Activated T-cell treated with anti-CD3 and anti-CD28 coated beads, Interleukin-2, amount 50 U/mL, for 24 hours (primary cell): ENCODE measurements at regions not wholly inside any gene's neighbourhood (a gene's known extent, or its start where the extent isn't known, plus 50 kb on each side); places are given as distances from the start of the nearest gene placed in this dataset.
A peak's percentile ranks its signal among the peaks of the same experiment; 100 is the strongest.

Experiments
- DNase-seq: peaks from one replicate; pipeline ENCODE4 v3.0.0-alpha.2; 2020
- H3K27ac Mint-ChIP-seq: 2 replicates; pipeline ENCODE4 v1.8.0; 2020; ENCODE audit warnings: mild to moderate bottlenecking, mixed read lengths
- H3K27me3 Mint-ChIP-seq: 2 replicates; pipeline ENCODE4 v1.8.0; 2020; ENCODE audit warnings: mixed read lengths
- H3K36me3 Mint-ChIP-seq: 2 replicates; pipeline ENCODE4 v1.8.0; 2020; ENCODE audit warnings: low read depth, mixed read lengths
- H3K4me1 Mint-ChIP-seq: 2 replicates; pipeline ENCODE4 v1.8.0; 2020; ENCODE audit warnings: low read depth, mixed read lengths
- H3K4me3 Mint-ChIP-seq: 2 replicates; pipeline ENCODE4 v1.8.0; 2020; ENCODE audit warnings: mild to moderate bottlenecking, moderate library complexity, mixed read lengths
- H3K9me3 Mint-ChIP-seq: 2 replicates; pipeline ENCODE4 v1.8.0; 2020; ENCODE audit warnings: mixed read lengths

DNA sequence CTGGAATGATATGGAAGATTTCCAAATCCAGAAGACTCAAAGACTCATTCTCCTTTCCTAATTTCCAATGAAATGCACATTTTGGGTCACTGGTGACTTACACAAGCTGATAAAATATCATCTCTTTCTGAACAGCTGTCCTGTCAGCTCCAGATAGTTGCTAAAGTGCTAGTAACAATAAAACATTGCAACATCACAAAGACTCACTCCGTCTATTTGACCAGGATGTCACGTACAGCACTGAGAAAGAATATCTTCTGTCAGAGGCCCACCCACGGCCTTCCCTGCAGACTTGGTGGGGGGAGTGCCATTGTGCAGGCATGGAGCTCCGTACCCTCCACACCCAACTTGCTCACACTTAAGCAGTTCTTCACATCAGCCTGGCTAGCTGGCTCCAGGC, 78.9 kb upstream of the EGR2 start:
- Mint-ChIP-seq H3K4me3 (no peak overlapping the region), H3K27me3 (peaks cover 18% of the 10 kb centered on the region), H3K4me1 (no peaks in the 10 kb centered on the region), H3K9me3 (no peaks in the 10 kb centered on the region), H3K36me3 (no peaks in the 10 kb centered on the region), H3K27ac (no peak overlapping the region)
- no peak for DNase-seq

DNA sequence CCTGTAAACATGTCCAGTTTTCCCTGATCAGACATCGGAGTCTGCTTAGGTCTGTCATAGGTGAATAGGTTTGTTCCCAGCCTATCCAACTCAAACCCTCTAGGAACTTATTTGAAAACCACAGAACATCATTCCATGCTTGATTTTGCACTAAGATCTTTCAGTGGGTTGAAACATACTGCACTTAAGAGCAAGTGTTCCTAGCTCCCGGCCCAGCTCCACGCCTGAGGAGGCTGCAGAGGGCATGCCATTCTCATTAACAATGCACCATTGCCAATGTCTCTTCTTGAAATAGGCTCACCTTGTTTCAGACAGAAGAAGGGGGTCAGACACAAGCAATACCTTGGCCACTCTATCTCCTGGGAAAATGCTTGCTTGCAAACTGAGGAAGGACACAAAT, 78.0 kb upstream of the EGR2 start:
- peaks cover 15% of the 10 kb centered on the region for H3K27me3 Mint-ChIP-seq

DNA sequence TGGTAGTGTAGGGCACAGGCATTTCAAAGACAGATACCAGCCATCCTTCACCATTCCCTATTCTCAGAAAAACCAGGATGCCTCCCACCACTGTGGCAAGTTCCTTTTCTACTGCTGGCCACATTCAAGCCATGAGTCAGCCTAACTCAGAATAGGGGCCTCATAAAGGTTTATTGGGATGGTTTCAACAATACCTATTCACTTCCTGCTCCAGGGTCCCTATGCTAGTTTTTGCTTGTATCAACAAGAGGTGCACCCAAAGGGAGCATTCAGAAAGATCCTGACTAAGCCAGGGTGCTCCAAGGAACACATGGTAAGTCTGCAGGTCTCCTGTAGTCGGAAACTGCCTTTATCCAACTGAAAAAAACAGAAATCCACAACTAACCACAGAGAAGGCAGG, 76.9 kb upstream of the EGR2 start:
- peaks cover 25% of the 10 kb centered on the region for H3K27me3 Mint-ChIP-seq
- no peak overlapping the region for H3K27ac Mint-ChIP-seq
- no peak for DNase-seq
- H3K4me1 Mint-ChIP-seq, result no peaks in the 10 kb centered on the region
- H3K4me3 Mint-ChIP-seq, result no peak overlapping the region
- no peaks in the 10 kb centered on the region for H3K36me3 Mint-ChIP-seq
- no peaks in the 10 kb centered on the region for H3K9me3 Mint-ChIP-seq

More for the DNA sequence above, 78.0 kb upstream of the EGR2 start:
- Mint-ChIP-seq H3K27ac (no peak overlapping the region), H3K4me3 (no peak overlapping the region), H3K9me3 (no peaks in the 10 kb centered on the region), H3K4me1 (no peaks in the 10 kb centered on the region), H3K36me3 (no peaks in the 10 kb centered on the region)
- no peak for DNase-seq

DNA sequence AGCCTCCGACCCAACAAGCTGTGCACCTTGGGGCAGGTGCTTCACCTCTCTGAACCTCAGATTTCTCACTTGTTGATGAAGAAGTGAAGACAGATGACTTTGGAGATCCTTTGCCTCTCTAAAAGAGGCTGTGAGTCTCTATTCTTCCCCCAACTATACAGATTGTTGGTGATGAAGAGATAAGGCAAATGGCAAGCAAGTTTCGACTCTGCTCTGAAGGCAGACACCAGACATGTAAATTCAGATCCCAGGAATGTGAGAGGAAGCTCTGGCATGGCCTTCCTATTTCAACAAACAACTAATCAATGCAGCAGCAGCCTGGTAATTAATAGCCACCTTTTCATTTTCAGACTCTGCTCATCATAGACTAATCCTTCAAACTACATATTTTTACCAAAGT, 74.2 kb upstream of the EGR2 start:
- Mint-ChIP-seq H3K4me3 (no peak overlapping the region), H3K27me3 (peaks cover 41% of the 10 kb centered on the region), H3K36me3 (no peaks in the 10 kb centered on the region), H3K9me3 (no peaks in the 10 kb centered on the region), H3K27ac (no peak overlapping the region), H3K4me1 (no peaks in the 10 kb centered on the region)
- DNase-seq, result no peak

DNA sequence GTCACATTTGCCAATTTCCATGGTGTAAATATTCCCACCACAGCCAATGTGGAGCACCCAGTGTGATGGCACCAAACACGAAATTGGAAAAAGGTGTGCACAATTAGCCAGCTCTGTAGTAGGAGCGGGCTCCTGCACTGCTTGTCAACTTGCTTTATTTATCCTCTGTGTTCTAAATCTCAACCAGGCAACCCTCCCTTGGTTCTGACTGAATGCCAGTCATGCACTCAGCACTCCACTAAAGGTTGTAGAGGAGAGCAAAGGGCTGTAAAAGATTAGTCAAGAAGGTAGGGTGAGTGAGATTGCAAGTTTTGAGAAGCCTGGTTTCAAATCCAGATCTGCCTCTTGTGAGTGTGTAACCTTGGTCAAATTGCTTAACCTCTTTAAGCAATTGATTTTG, 71.5 kb upstream of the EGR2 start:
- no peaks in the 10 kb centered on the region for H3K36me3 Mint-ChIP-seq
- H3K4me1 Mint-ChIP-seq, result no peaks in the 10 kb centered on the region
- H3K27ac Mint-ChIP-seq, result no peak overlapping the region
- DNase-seq, result no peak
- H3K27me3 Mint-ChIP-seq, result peaks cover 62% of the 10 kb centered on the region
- H3K9me3 Mint-ChIP-seq, result no peaks in the 10 kb centered on the region
- H3K4me3 Mint-ChIP-seq, result no peak overlapping the region

DNA sequence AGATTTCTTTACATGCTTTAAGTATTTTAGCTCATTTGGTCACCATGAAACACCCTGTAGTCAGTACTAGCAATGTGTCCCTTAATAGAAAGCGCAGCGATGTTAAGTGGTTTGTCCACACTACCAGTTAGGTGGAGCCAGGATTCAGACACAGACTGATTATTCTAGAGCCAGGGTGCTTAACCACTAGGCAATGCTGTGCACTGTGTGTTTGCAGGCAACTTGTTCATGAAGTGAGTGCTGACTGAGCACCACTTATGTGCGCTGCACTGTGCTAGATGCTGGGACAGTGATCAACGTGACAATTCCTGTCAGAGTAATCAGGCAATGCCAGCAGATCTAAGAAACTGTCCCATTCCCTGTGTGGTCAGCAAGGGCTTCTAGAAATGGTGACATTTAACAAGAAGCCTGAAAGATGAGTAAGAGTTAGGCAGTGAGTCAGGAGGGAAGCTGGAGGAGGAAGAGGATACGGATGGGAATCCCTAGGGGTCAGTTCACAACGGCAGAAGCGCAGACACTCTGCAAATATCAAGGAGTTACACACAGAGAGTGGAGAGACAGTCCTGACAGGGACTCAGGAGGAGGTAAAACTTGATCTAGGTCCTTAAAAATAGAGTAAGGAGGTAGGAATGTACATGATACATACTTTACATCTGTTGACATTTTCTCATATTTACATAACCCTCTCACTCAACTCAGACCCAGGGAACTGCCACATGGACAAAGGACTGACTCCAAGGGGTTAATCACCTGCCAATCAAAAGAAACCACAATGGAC, 69.7 kb upstream of the EGR2 start:
- H3K9me3 Mint-ChIP-seq, result no peaks in the 10 kb centered on the region
- no peaks in the 10 kb centered on the region for H3K36me3 Mint-ChIP-seq
- H3K27ac Mint-ChIP-seq, result no peak overlapping the region
- no peak overlapping the region for H3K4me3 Mint-ChIP-seq
- H3K4me1 Mint-ChIP-seq, result no peaks in the 10 kb centered on the region
- no peak for DNase-seq
- peaks cover 65% of the 10 kb centered on the region for H3K27me3 Mint-ChIP-seq

DNA sequence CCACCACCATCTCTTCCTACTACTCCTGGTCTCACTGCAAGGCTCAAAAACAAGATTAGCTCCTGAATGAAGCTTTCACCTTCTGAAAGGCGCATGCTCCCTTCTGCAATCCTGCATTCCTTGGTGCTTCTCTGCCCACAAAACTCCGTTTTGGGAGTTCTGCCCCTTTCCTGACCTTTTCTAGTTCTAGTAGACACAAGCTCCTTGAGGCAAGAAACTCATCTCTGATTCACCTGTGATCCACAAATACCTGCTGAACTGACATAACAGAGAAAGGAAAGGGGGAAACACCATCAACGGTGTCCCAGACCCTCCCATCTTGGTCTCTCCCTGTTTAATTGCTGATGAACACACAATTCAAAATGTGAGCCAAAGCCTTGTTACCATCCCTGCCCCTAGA, 64.0 kb upstream of the EGR2 start:
- Mint-ChIP-seq H3K4me1 (no peaks in the 10 kb centered on the region), H3K27ac (no peak overlapping the region), H3K9me3 (no peaks in the 10 kb centered on the region), H3K27me3 (peaks cover 60% of the 10 kb centered on the region), H3K36me3 (no peaks in the 10 kb centered on the region), H3K4me3 (no peak overlapping the region)
- DNase-seq, result no peak

DNA sequence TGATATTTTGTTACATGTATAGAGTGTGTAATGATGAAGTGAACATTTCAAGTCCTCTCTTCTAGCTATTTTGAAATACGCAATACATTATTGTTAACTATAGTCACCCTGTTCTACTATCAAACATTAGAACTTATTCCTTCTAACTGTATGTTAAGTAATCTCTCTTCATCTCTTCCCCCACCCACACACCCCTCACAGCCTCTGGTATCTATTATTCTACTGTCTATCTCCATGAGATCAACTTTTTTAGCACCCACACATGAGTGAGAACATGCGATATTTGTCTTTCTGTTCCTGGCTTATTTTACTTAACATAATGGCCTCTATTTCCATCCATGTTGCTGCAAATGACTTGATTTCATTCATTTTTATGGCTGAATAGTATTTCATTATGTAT, 57.7 kb upstream of the EGR2 start:
- peaks cover 43% of the 10 kb centered on the region for H3K4me1 Mint-ChIP-seq
- no peak overlapping the region for H3K27ac Mint-ChIP-seq
- no peak for DNase-seq
- H3K4me3 Mint-ChIP-seq, result no peak overlapping the region
- peaks cover 4% of the 10 kb centered on the region for H3K9me3 Mint-ChIP-seq
- peaks cover 34% of the 10 kb centered on the region for H3K27me3 Mint-ChIP-seq
- H3K36me3 Mint-ChIP-seq, result no peaks in the 10 kb centered on the region

DNA sequence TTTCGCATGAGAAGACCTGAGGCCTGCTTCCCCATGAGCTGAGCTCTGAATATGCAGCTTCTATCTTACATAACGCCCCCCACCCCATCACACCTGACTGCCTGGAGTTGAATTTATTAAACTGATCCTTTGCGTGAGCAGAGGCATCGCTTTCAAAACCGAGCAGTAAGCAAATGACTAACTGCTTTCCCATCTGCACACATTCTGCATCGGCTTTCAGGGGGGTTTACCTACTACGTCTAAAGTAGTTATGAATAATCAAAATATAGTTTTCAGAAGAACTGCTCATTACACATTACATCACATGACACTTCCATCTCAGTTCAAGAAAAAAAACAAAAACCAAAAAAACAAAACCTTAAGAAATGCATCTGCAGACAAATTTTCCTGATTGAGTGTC, 54.7 kb upstream of the EGR2 start:
- Mint-ChIP-seq H3K9me3 (peaks cover 4% of the 10 kb centered on the region), H3K36me3 (no peaks in the 10 kb centered on the region), H3K27me3 (peaks cover 24% of the 10 kb centered on the region), H3K27ac (peak overlapping the region; percentile 77), H3K4me3 (no peak overlapping the region), H3K4me1 (peaks cover 43% of the 10 kb centered on the region)
- no peak for DNase-seq

DNA sequence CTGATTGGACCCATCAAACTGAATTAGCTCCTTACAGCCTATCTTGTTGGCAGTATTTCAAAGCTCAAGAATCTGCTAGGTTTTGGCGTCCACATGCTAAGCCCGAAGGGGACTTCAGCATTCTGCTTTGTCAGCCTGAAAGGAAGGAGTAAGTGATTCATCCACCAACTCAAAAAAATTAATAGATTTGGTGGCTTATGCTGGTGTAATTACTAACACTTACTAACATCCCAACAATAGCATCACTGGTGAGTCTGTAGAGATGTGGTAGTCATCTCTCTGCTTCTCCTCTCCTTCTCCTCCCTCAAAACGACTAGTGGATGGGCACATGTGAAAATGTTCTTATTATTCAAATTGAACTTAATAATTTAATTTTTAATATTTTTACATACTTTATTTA, 53.8 kb upstream of the EGR2 start:
- H3K36me3 Mint-ChIP-seq, result no peaks in the 10 kb centered on the region
- H3K4me1 Mint-ChIP-seq, result peaks cover 43% of the 10 kb centered on the region
- peaks cover 4% of the 10 kb centered on the region for H3K9me3 Mint-ChIP-seq
- peak overlapping the region; percentile 12 for H3K27ac Mint-ChIP-seq
- H3K4me3 Mint-ChIP-seq, result no peak overlapping the region
- no peak for DNase-seq
- peaks cover 17% of the 10 kb centered on the region for H3K27me3 Mint-ChIP-seq

DNA sequence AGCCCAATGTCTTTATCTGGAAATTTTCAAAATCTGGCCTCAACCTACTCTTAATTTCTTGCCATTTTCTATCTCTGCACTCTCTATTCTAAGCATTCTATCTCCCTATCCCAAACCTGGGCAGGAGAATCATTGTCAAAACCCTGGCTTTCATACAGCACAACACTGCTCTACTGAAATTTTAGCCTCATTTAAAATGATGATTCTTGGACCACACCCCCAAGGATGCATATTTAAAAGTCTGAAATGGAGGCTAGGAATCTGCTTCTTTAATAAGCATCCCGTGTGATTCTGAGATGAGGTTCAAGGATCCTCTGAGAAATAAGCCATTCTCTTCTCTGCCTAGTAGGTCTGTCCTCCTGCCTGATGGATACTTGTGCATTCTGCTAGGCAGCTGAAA, 50.8 kb upstream of the EGR2 start:
- H3K27me3 Mint-ChIP-seq, result peaks cover 3% of the 10 kb centered on the region
- peaks cover 40% of the 10 kb centered on the region for H3K4me1 Mint-ChIP-seq
- H3K9me3 Mint-ChIP-seq, result peaks cover 2% of the 10 kb centered on the region
- DNase-seq, result no peak
- no peak overlapping the region for H3K27ac Mint-ChIP-seq
- no peaks in the 10 kb centered on the region for H3K36me3 Mint-ChIP-seq
- no peak overlapping the region for H3K4me3 Mint-ChIP-seq

DNA sequence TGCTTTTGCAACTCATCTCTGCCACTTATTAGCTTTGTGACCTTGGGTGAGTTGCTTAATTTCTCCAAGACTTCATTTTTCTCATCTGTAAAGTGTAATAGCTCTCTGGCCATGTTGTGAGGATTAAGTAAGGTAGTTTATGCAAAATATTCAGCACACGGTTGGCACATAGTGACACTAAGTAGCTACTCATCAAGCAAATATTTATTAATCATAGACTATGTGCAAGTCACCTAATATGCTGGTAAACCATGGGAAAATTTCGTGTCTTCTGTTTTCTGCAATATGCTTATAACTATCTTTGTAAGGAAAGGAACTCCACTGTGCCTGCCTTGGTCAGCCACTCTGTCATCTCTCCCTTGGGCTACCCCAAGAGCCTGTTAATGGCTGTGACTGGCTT, 50.3 kb upstream of the EGR2 start:
- peaks cover 1% of the 10 kb centered on the region for H3K9me3 Mint-ChIP-seq
- no peak overlapping the region for H3K27ac Mint-ChIP-seq
- H3K4me1 Mint-ChIP-seq, result peaks cover 42% of the 10 kb centered on the region
- H3K27me3 Mint-ChIP-seq, result peaks cover 1% of the 10 kb centered on the region
- no peak overlapping the region for H3K4me3 Mint-ChIP-seq
- no peak for DNase-seq
- H3K36me3 Mint-ChIP-seq, result no peaks in the 10 kb centered on the region
